G401 (cell line): ENCODE measurements at regions not wholly inside any gene's neighbourhood (a gene's known extent, or its start where the extent isn't known, plus 50 kb on each side); places are given as distances from the start of the nearest gene placed in this dataset.

Experiments
- DNase-seq: peaks from one replicate; pipeline ENCODE4 v3.0.0-alpha.2; 2015; ENCODE audit warnings: low spot score
- in situ Hi-C: cut with HindIII; loops from 2 replicates; pipeline ENCODE4 v1.10.0; 2016; ENCODE audit warnings: low sequenced_read_pairs, mixed read lengths

DNA sequence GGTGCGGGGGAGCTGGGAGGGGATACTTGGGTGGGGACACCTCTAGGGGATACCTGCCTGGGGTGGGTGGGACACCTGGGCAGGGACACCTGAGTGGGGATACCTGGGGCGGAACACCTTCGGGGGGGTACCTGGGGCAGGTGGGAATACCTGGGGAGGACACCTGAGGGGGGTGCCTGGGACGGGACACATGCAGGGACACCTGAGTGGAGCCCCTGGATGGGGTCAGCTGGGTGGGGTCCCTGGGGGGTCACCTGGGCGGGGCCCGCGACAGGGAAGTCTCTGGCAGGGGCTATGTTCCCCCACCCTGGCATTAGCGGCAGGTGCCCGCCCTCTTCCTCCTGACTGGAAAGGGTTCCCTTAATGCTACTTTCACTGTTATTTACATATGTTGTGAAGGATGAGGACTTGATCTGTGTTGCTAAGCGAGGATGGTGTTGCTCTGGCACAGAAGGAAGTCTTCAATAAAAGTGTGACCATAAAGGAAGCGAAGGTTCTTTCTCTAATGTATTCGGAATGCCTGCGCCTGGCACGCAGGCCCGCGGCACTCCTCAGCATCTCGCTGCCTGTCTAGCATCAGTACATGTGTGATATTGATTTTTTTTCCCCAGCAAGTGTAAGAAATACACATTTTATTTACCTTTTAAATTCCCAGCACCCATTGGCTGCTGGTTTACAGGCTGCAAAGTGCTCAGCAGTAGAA, 801.7 kb downstream of the BRD1 start:
- in situ Hi-C loops = no loop called here
- DNase-seq = no peak

DNA sequence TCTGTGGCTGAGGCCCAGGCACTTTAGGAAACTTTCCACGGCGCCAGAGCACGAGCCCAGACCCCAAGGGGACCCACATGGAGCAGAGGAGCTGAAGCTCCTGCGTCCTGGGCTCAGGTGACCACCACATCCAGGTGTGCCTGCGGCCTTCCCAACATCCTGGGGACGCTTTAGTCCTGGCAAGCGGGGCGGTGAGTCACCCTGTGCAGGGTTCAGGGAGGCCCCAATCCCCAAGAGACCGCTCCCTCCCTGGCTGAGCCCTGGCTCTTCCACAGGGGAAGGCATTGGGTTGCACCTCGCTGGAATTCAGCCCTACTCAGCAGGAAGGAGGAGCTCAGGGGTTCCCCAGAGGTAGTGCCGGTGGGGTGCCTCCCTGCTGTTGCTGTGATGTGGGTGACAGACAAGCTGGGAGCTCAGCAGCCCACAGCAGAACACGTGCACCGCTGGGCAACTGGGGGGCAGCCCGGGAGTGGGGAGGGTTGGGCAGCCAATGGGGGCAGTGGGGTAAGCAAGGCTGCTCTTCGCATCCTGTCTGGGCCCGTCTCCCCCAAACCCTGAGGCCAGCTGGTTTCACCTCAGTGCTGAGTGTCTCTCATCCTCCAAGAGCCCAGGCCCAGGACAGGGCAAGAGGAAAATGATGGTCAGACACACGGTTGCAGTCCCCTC, 802.8 kb downstream of the BRD1 start:
- DNase-seq = no peak
- in situ Hi-C loops = no loop called here

DNA sequence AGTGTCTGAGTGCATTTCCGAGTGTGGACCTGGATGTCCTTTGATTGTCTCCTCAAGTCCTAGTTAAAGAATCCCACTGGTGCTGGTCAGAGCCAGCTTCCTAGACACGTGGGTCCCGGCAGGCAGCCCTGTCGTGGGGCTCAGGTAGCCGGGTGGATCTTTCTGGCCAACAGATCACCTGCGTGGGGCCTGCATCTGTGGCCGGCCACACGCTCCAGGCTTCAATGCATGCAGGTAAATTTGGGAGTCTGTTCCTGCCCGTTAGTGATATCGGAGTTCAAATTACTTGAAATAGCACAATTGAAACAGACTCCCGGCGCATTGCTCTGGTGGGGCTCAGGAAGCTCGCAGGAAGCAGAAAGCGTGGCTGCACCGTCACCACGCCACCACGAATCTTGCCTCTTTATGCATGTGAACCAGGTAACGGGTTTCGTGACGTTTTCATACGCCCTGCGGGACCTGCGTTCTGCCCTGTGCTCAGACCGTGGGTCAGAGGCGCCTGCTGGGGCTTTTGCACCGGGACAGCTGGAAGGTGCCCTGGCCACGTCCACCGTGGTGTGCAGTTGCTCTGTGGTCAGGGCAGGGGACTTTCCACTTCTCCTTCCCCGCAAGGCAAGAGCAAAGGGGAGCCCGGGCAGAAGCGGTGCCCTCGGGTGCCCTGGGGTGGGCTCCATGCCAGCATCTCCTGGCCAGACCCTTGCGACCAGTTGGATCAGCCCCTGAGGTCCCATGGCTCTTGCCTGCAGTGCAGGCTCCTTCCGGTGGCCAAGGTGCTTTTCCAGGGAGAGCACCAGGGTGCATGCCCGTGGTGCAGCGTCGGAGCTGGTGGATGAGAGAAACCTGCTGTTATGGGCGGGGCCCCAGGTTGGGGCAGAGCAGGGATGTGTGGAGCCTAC, 803.5 kb downstream of the BRD1 start:
- DNase-seq = no peak
- in situ Hi-C loops = no loop called here

DNA sequence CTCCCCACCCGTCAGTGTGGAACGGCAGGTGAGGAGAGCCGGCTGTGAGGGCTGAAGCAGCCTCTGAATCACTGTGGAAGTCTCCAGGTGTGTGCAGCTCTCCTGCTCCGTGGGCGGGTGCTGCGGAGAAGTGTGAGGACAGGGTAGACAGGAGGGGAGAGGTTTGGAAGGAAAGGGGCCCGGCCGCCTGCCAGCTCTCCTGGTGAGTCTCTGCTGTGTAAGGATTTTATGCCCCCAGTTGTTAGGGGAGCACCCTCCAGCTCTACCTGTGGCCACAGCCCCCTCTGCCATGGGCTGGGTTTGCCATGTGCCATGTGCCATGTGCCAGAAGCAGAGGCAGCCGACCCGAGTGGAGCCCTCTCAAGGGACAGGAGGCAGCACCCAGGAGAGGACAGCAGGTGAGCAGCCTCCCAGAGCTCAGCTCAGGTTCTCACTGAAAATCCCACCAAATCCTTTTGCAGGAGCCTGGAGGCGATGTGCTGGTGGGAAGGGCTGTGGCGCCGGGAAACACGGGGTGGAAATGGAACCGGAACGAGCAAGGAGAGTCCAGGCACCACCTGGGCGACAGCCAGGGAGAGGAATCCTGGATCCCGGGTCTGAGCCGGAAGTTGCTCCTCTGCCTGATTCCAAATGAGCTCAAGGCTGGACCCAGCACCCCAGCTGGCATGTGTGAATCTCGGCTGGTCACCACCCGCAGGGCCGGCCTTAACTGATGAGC, 804.4 kb downstream of the BRD1 start:
- DNase-seq = no peak
- in situ Hi-C loops = no loop called here

DNA sequence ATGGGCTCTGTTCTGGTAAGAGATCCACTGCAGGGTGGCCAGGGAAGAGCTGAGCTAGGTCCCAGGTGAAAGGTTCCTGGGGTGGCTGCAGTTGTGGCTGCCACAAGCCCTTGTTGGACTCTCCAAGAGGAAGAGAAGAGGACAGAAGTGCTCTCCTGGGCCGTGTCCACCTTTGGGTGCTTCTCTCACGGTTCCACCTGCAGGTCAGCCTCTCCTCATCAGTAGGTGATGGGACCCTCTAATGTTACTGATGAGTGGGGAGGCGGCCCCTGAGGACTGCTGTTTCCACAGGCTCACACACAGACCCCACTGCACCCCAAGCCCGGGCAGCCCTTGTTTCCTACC, 804.9 kb downstream of the BRD1 start:
- in situ Hi-C loops = no loop called here

DNA sequence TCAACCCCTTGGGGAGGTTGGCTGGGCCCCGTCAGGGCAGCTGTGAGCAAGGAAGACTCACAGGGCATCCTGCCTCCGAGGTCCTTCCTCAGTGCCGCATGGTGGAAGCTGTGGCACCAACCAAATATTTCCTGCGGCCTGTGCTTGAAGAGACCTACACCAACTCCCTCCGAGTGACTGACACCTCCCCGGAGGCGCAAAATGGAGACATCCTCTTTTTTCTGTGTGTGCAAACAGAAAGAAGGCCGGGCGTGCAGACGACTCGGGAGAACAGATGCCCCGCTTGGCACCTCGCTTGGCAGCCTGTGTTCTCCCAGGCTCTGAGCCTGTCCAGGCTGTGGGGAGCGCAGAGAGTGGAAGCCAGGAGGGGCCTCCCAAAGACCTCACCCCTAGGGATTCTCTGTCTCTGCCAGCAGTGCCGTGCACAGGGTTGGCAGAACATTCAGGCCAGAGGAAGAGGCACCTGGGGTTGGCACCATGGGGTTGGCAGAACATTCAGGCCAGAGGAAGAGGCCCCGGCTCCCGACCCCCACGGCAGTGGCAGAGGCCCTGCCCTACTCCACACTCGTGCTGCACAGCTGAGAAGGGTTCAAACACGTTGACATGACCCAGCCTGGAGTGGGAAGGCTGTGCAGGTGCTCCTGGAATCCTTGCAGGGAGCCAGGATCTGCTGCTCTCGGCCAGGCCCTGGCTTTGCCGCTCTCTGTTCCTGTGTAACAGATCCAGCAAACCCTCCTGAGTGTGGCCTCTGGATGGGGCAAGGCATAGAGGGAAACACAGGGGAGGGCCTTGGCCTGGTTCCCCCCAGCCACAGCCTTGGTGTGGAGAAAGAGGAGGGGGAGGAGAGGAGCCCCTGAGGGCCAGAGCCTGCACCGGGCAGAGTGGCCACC, 805.5 kb downstream of the BRD1 start:
- DNase-seq = peak; percentile 86
- in situ Hi-C loops = no loop called here

More for the DNA sequence above, 804.9 kb downstream of the BRD1 start:
- DNase-seq = no peak

DNA sequence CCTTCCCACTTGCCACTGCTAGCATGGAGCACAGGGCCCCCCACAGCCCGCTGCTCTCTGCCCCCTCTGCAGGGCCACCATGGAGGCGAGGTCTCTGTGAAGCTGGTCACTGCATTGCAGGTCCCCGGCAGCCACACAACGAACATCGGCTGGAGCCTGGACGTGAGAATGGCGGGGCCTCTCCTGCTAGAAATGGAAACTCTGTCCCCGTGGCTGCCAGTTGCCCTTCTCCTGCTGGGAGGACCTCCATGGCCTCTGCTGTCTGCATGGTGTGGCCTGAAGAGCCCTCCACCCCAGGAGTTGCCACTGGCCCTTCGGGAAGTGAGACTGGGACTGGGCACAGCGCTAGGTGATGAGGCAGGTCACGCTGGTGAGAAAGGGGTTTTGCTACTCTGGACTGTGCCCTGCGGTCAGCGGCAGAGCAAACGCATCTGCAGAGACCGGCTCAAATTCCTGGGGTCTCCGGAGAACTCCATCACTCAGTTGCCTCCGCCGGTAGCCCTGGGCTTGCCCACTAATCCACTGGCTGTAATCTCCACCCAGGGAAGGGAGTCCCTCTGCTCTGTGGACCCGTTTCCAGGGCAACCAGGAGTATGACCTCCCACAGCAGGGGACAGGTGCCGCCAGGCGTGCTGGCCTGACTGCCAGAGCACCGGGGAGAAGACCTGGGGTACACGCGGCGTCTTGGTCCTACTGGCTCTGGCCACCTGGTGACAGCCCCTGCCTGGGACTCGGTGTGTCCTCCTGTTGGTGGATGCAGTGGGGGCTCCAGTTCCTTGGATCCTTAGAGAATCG, 806.3 kb downstream of the BRD1 start:
- in situ Hi-C loops = no loop called here
- DNase-seq = no peak

DNA sequence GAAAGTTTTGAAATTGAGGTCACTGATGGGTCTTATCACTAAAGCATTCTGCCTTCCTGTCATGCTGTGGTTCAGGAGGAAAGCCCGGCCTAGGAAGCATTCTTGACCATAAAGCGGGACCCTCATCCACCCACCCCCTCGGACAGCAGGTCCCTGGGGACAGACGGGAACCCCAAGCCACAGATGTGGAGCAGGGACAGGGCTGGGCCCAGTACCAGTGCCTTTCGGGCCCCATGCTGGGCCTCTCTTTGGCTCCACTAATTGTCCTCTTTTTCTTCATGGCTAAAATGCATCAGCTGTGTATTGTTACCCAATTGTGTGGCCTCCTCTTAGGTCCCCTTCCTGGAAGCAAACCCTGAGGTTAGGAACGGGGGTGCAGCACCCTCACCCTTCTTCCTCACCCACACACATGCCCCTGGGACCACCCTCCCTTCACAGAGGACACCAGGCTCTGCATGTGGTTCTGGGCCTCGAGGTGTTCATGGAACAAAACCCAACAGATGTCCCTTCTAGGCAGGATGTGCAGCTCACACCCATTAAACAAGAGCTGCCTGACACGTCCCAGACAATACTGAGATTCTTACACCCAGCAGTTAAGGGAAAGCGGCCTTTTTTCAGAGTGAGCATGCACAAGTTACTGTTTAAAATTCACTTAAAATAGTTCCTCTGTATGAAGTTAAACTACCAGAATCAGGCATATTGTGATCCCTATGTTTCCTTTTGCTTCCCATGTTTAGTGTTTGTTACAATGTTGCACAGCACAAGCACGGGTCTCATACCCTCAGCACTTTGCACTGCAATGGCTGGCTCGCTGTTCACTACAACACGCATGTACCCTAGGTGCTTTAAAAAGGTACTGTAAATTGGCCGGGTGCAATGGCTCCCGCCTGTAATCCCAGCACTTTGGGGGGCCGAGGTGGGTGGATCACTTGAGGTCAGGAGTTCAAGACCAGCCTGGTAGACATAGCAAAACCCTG, 807.6 kb downstream of the BRD1 start:
- in situ Hi-C loops = no loop called here
- no peak for DNase-seq

DNA sequence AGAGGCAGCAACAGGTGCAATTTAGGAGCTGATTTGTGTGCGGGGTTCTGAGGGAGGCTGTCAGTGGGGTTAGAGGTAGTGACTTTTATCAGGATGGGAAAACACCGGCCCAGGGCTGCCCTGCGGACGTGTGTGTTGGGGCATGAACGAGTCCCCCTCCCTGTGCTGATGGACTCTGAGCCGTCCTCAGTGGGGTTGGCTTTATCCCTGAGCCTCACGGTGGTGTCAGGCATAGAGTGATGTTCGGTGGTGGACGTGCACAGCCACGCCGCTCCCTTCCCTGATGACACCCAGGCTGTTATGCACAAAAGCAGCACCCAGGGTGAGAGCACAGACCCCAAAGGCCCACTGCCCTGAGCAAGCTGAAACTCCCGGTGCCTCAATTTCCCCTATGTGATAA, 809.1 kb downstream of the BRD1 start:
- in situ Hi-C loops = no loop called here
- DNase-seq = no peak

DNA sequence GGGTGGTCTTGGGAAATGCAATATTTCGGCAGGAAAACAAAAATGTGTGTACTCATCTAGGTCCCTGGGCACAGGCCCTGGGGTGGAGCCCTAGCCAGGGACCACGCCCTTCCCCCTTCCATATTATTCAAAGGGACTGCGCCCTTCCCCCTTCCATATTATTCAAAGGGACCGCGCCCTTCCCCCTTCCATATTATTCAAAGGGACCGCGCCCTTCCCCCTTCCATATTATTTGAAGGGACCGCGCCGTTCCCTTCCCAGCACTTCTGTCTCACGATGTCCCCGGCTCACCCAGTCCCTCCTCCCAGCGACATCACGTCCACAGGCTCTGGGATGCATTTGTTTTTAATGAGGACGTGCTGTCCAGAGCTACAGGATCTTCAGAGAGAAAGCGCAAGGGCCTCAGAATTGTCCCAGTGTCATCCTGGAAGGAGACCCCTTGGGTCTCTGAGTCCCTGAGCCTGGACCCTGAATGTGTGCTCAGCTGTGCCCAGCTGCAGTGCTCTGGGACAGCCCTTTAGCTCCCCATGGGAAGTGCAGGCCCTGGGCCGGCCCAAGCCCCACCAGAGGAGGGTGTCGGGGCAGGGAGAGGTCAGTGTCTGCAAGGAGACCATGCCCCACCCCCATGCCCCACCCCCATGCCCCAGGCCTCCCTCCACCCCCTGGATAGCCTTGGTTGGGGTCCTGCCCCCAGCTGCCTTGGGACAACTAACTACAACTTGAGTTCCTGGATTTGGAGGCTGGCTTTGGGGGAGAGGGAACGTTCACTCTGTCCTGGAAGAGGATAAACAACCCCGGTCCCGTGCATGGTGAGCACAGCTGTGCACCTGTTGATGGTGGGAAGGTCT, 810.0 kb downstream of the BRD1 start:
- no peak for DNase-seq
- in situ Hi-C loops = no loop called here

DNA sequence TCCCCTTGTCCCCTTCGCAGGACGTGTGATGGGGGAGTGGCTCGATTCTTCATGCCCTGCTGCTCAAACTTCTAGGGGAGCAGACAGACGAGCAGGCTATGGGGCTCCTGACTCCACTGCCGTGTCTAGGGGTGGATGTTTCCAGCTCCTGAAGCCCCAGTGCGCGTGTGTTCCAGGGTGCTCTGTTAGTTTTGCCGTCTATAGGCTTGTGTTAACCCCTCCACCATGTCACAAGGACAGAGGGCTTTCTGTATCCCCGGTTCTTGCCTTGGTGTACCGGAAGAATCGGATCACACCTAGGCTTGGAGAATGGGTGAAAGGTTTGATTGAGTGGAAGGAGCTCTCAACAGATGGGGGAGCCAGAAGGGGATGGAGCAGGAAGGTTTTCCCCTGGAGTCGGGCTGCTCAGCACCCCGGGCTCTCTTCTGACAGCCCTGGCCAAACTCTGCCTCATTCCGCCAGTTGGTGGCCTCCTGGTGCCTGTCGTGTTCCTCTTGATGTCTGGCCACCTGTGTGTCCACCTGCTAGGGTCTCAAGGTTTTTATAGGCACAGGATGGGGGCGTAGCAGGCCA, 810.7 kb downstream of the BRD1 start:
- DNase-seq = no peak
- in situ Hi-C loops = no loop called here

DNA sequence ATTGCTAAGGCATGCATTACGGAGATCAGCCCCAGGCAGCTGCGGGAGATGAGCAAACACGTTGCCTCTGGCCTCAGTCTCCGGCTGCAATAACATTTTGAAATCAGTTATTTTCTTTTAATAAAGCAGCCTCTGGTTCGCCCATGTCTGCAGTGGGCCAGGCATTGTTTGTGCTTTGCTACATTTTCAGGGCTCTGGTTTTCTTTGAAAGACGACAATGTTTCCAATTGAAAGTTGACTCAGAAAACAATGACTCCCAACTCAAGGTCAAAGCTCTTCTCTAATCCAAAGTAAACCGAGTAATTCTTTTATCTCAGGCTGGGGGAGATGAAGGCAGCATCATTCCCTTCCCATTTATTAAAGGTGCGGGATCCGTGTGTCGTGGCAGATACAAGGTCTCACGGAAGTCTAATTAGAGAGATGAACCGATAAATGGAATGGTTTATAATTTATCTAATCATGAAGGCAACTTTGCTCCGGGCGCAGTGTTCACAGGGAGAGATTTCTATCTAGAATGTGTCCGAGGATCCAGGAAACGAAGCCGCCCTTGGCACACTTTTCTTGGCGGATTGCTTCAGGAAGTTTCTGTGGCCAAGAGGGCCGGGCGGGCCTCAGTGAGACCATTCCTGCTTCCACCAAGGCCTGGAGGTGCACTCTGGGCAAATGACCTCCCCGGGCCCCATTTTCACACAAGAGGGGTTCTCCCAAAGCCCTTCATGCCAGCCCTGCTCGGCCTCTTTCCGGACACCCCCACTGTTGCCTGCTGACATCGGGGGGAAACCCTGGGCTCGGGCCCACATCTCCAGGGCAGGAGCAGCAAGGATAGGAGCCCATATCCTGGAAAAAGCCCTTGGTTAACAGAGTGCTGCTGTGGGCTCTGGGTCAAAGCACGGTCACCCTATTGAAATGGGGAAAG, 811.4 kb downstream of the BRD1 start:
- in situ Hi-C loops = no loop called here

DNA sequence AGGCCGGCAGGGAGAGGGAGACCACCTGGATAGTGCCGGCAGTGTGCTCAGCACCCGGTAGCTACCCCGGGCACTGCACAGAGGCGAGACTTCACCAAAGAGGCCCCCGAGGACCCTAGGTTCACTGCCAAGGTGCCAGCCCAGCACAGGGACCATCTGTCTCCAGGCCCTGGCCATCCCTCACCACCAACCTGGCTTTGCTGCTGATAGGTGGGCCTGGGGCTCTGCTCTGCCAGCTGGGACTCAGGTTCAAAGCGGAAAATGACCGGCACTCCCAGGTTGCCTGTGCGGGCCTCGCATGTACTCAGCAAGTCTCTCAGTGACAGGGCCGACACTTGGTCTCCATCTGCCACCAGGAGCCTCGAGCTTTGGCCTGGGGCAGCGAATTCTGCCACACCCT, 812.2 kb downstream of the BRD1 start:
- in situ Hi-C loops = no loop called here
- no peak for DNase-seq

More for the DNA sequence above, 811.4 kb downstream of the BRD1 start:
- DNase-seq = no peak
